Kidney (tissue), 13 donors: ENCODE measurements at regions not wholly inside any gene's neighbourhood (a gene's known extent, or its start where the extent isn't known, plus 50 kb on each side); places are given as distances from the start of the nearest gene placed in this dataset.

Experiments
- DNase-seq, 5 donors: peaks; one replicate each; pipeline ENCODE4 v3.0.0-alpha.2; 2013 to 2020
- FAIRE-seq: peaks from 2 replicates; lab custom pipeline; 2012; peaks lifted over from hg19 to GRCh38; lab: Jason Lieb, UNC
- H3K27ac ChIP-seq, 2 donors: one replicate each; pipeline ENCODE4 v1.7.0; 2013; ENCODE audit warnings: low read depth in 2 of 2, low read length in 2 of 2, inconsistent platforms in 1 of 2
- H3K27me3 ChIP-seq: one replicate; pipeline ENCODE4 v1.7.1; 2013; ENCODE audit warnings: low read length, inconsistent platforms; ENCODE audit not compliant: control insufficient read depth, insufficient read depth
- H3K36me3 ChIP-seq, 3 donors: one replicate each; pipeline versions ENCODE4 v1.7.0 to v1.7.1; 2013; ENCODE audit warnings: low read length in 3 of 3, control low read depth in 1 of 3, inconsistent platforms in 1 of 3; ENCODE audit not compliant: insufficient read depth in 3 of 3, control insufficient read depth in 2 of 3
- H3K4me1 ChIP-seq, 3 donors: one replicate each; pipeline versions ENCODE4 v1.7.0 to v1.7.1; 2013; ENCODE audit warnings: low read length in 3 of 3, inconsistent platforms in 1 of 3, low read depth in 1 of 3; ENCODE audit not compliant: control insufficient read depth in 2 of 3, insufficient read depth in 2 of 3
- H3K4me3 ChIP-seq, 3 donors: one replicate each; pipeline versions ENCODE4 v1.7.0 to v1.8.1; 2013; ENCODE audit warnings: low read length in 3 of 3, control low read depth in 1 of 3, inconsistent platforms in 1 of 3
- H3K9ac ChIP-seq, 3 donors: one replicate each; pipeline versions ENCODE4 v1.7.0 to v1.7.1; 2013; ENCODE audit warnings: low read length in 3 of 3, control low read depth in 1 of 3, inconsistent platforms in 1 of 3
- H3K9me3 ChIP-seq, 3 donors: one replicate each; pipeline versions ENCODE4 v1.7.0 to v1.7.1; 2013; ENCODE audit warnings: low read length in 3 of 3, control low read depth in 1 of 3, inconsistent platforms in 1 of 3; ENCODE audit not compliant: control insufficient read depth in 2 of 3, insufficient read depth in 1 of 3
- CTCF ChIP-seq: IDR thresholded peaks from 3 replicates; pipeline ENCODE4 v1.5.1; 2012; ENCODE audit warnings: mild to moderate bottlenecking, moderate library complexity, borderline replicate concordance; ENCODE audit not compliant: insufficient read depth; ENCODE audit errors: extremely low read depth
- intact Hi-C: fragments of 100-400 bp; cut with DNase I; formaldehyde crosslinking; loops from one replicate; pipeline ENCODE4 v1.11.1; 2022
- donor health status: control.
- donor health status: control.
- donor health status: control.
- donor health status: control.
- donor health status: control.
- donor health status: DM: yes; HTN: yes; CAD: no.
- donor health status: Normal renal cell carcinoma (clear cell type).

- Histone ChIP-seq H3K9me3 (peaks cover 0 to 16% (median 0%) of the 10 kb centered on the region in 3 donors), H3K27ac (no peak overlapping the region), H3K9ac (no peak overlapping the region), H3K4me1 (no peaks in the 10 kb centered on the region), H3K36me3 (no peaks in the 10 kb centered on the region), H3K4me3 (no peak overlapping the region), H3K27me3 (no peaks in the 10 kb centered on the region)
- no peak for DNase-seq
- intact Hi-C loops: no loop called here
- FAIRE-seq: no peak
- TF ChIP-seq CTCF: no peak
These were observed 603.1 kb downstream of the ZEB2 start for GRCh38 chr2:143916781-143917180.

GRCh38 chr2:143909577-143910353 lies 610.2 kb downstream of the ZEB2 start:
- Histone ChIP-seq H3K27ac (no peak overlapping the region), H3K9me3 (no peaks in the 10 kb centered on the region), H3K36me3 (no peaks in the 10 kb centered on the region), H3K4me1 (no peaks in the 10 kb centered on the region), H3K4me3 (no peak overlapping the region), H3K27me3 (no peaks in the 10 kb centered on the region), H3K9ac (no peak overlapping the region)
- no peak for DNase-seq
- intact Hi-C loops: no loop called here
- no peak for TF ChIP-seq CTCF
- no peak for FAIRE-seq

- no peak for FAIRE-seq
- H3K9me3 ChIP-seq: no peaks in the 10 kb centered on the region
- intact Hi-C loops: no loop called here
- no peaks in the 10 kb centered on the region for H3K36me3 ChIP-seq
- no peaks in the 10 kb centered on the region for H3K4me1 ChIP-seq
- H3K27me3 ChIP-seq: no peaks in the 10 kb centered on the region
- peak in 3 of 5 donors; percentile 21 to 33 (median 25) for DNase-seq
- no peak overlapping the region for H3K4me3 ChIP-seq
- H3K9ac ChIP-seq: no peak overlapping the region
- H3K27ac ChIP-seq: no peak overlapping the region
- no peak for TF ChIP-seq CTCF
These were observed 611.1 kb downstream of the ZEB2 start for GRCh38 chr2:143908843-143909242.
